ENCODE measurements at regions not wholly inside any gene's neighbourhood (a gene's known extent, or its start where the extent isn't known, plus 50 kb on each side); places are given as distances from the start of the nearest gene placed in this dataset.

DNA sequence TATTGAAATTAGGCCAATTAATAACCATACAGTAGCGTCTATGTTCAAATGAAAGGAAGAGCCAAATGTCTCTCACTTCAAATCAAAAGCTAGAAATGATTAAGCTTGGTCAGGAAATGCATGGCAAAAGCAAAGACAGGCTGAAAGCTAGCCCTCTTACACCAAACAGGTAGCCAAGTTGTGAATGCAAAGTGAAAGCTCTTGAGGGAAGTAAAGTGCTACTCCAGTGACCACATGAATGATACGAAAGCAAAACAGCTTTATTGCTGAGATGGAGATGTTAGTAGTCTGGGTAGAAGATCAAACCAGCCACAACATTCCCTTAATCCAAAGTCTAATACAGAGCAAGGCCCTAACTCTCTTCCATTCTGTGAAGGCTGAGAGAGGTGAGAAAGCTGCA is 123.8 kb downstream of the TEX36 start:
- Histone ChIP-seq H3K27me3 (no peaks in the 10 kb centered on the region), H3K4me1 (replicated peaks in 1 of 2) (no peaks in the 10 kb centered on the region), H3K9me3 (replicated peaks in 1 of 3) (no peaks in the 10 kb centered on the region), H3K27ac (no peak overlapping the region), H3K4me3 (no peak overlapping the region), H3K36me3 (replicated peaks in 1 of 2) (no peaks in the 10 kb centered on the region)
- no peak for TF ChIP-seq POLR2A (IDR thresholded peaks at IDR 0.05)
- TF ChIP-seq, protein P1, sequence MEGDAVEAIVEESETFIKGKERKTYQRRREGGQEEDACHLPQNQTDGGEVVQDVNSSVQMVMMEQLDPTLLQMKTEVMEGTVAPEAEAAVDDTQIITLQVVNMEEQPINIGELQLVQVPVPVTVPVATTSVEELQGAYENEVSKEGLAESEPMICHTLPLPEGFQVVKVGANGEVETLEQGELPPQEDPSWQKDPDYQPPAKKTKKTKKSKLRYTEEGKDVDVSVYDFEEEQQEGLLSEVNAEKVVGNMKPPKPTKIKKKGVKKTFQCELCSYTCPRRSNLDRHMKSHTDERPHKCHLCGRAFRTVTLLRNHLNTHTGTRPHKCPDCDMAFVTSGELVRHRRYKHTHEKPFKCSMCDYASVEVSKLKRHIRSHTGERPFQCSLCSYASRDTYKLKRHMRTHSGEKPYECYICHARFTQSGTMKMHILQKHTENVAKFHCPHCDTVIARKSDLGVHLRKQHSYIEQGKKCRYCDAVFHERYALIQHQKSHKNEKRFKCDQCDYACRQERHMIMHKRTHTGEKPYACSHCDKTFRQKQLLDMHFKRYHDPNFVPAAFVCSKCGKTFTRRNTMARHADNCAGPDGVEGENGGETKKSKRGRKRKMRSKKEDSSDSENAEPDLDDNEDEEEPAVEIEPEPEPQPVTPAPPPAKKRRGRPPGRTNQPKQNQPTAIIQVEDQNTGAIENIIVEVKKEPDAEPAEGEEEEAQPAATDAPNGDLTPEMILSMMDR (IDR thresholded peaks at IDR 0.05) = no peak
- WGBS, 4 donors = 38 to 62% (median 47%) methylated on average over 2 of the region's 2 CpGs
- no peak for DNase-seq
- intact Hi-C loops (cut with DNase I) = no loop called here

DNA sequence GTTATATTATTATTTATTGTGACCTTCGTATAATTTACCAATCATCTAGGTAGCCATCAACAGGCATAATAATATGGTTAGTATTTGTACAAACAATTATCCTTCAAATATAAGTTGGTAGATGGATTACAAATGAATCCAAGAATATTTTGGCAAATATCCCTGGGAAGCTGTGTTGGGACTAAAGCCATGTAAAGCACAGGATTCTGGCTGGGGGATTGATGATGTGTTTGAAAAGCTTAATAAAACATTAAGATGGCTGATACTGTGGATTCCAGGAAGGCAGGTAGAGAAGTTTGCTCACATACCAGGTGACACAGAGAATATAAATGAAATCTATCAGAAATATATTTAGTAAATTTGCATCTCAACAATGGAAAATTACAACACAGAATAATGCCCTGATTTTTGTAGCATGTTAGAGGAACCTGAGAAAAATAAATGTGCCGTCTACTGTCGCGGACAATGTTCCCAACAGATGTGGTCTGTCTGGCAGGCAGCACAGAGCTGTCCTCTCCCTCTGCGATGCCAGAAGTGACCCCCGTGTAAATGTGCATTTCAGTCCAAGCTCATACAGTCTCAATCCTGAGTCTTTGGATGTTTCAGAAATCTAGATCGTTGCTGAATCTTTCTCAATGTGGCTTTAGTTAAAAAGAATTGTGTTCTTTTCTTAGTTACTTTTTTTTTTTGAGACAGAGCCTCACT is 125.0 kb downstream of the TEX36 start:
- intact Hi-C loops (cut with DNase I) = no loop called here
- no peaks in the 10 kb centered on the region for H3K4me1 ChIP-seq (replicated peaks in 1 of 2)
- whole genome bisulfite sequencing, 4 donors = 61 to 76% (median 70%) methylated on average over 7 of the region's 7 CpGs
- DNase-seq = no peak
- H3K9me3 ChIP-seq (replicated peaks in 1 of 3) = no peaks in the 10 kb centered on the region
- no peak overlapping the region for H3K27ac ChIP-seq
- H3K27me3 ChIP-seq = no peaks in the 10 kb centered on the region
- no peak for TF ChIP-seq POLR2A (IDR thresholded peaks at IDR 0.05)
- TF ChIP-seq, protein P1 (IDR thresholded peaks at IDR 0.05) = no peak
- H3K4me3 ChIP-seq = no peak overlapping the region
- H3K36me3 ChIP-seq (replicated peaks in 1 of 2) = no peaks in the 10 kb centered on the region

DNA sequence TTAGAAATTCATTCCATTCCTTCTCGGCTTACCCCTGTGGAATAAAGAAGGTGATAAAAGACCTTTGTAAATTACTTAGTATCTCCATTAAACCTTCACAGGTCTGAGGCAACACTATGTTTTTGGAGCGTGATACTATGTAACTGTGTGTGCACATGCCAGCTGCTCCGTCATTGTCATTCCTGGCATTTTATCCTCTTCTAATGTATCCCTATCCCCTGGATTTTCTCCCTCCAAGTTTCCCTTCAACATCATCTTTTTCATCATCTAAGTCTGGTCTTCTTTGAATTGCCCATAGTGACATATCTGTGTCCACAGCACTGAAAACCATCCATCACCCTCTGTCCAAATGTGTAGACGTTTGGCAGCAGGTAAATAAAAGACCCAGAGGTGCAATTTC is 125.7 kb downstream of the TEX36 start:
- 24 to 39% (median 30%) methylated on average over 4 of the region's 4 CpGs for WGBS, 4 donors

DNA sequence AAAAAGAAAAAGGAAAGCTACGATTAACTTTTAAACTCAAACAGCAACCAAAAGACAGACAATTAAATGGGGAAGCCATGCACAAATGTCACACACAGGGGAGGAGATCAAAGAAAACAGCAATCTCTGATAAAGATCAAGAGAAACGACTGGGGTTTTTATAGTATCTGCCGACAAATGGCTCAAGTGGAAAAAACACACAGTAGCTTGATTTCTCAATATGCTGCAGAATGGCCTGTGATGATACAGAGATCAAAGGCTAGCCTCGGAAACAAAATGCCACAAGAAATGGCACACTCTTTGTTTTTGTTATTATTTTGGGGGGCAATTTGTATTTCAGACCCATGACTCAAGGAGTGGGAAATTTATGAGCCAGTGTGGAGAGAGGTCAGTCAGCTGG is 126.1 kb downstream of the TEX36 start:
- Histone ChIP-seq H3K27me3 (no peaks in the 10 kb centered on the region), H3K4me1 (replicated peaks in 1 of 2) (no peaks in the 10 kb centered on the region), H3K36me3 (replicated peaks in 1 of 2) (no peaks in the 10 kb centered on the region), H3K4me3 (no peak overlapping the region), H3K27ac (peak overlapping the region in 1 of 5 donors; percentile 34), H3K9me3 (replicated peaks in 1 of 3) (no peaks in the 10 kb centered on the region)
- intact Hi-C loops (cut with DNase I) = no loop called here
- no peak for TF ChIP-seq POLR2A (IDR thresholded peaks at IDR 0.05)
- TF ChIP-seq, protein P1 (IDR thresholded peaks at IDR 0.05) = no peak
- WGBS, 4 donors = 12 to 17% (median 14%) methylated on average over 4 of the region's 4 CpGs
- peak in 1 of 7 donors; percentile 49 for DNase-seq

More for the DNA sequence above, 125.7 kb downstream of the TEX36 start:
- no peaks in the 10 kb centered on the region for H3K9me3 ChIP-seq (replicated peaks in 1 of 3)
- H3K4me1 ChIP-seq (replicated peaks in 1 of 2) = no peaks in the 10 kb centered on the region
- no peak overlapping the region for H3K4me3 ChIP-seq
- TF ChIP-seq, protein P1 (IDR thresholded peaks at IDR 0.05) = no peak
- TF ChIP-seq POLR2A (IDR thresholded peaks at IDR 0.05) = no peak
- H3K27me3 ChIP-seq = no peaks in the 10 kb centered on the region
- DNase-seq = no peak
- H3K36me3 ChIP-seq (replicated peaks in 1 of 2) = no peaks in the 10 kb centered on the region
- H3K27ac ChIP-seq = peak overlapping the region in 1 of 5 donors; percentile 34
- intact Hi-C loops (cut with DNase I) = no loop called here

Data from adrenal gland (tissue), 9 donors.